Naive thymus-derived CD4-positive, alpha-beta T cell (primary cell): ENCODE measurements at regions not wholly inside any gene's neighbourhood (a gene's known extent, or its start where the extent isn't known, plus 50 kb on each side); places are given as distances from the start of the nearest gene placed in this dataset.

Source experiments
- ATAC-seq: fragments of 150-1000 bp; cut with Tn5 transposase; 2 replicates; pipeline ENCODE4 v1.10.0; 2021; ENCODE audit warnings: mild to moderate bottlenecking, moderate library complexity
- CTCF ChIA-PET: fragments of 350-600 bp; sonication (Branson Sonifier 250); formaldehyde crosslinking; loops from one replicate; lab custom pipeline; 2021; ENCODE audit warnings: antibody characterized with exemption; lab: Charles Lee
- POLR2A ChIA-PET: fragments of 350-600 bp; sonication (Branson Sonifier 250); formaldehyde crosslinking; loops from one replicate; lab custom pipeline; 2021; ENCODE audit warnings: antibody characterized with exemption, inconsistent platforms; lab: Charles Lee
- DNase-seq, 9 donors: peaks; one replicate each; pipeline versions ENCODE4 v3.0.0 to v3.0.0-alpha.2; 2020 to 2022; ENCODE audit warnings: mixed read lengths in 1 of 9
- H3K27ac ChIP-seq: one replicate; pipeline ENCODE4 v1.7.0; 2013; ENCODE audit warnings: mild to moderate bottlenecking, low read depth, low read length, moderate library complexity
- H3K27me3 ChIP-seq, 2 donors: one replicate each; pipeline ENCODE4 v1.7.0; 2013; ENCODE audit warnings: low read length in 2 of 2, mild to moderate bottlenecking in 2 of 2, moderate library complexity in 2 of 2; ENCODE audit not compliant: control insufficient read depth in 2 of 2, insufficient read depth in 2 of 2
- H3K36me3 ChIP-seq, 3 experiments: 1 replicate in 2 of 3; 2 replicates in 1 of 3; pipeline ENCODE4 v1.7.0; 2013; ENCODE audit warnings: low read length in 3 of 3, mild to moderate bottlenecking in 3 of 3, moderate library complexity in 1 of 3; ENCODE audit not compliant: insufficient read depth in 3 of 3, control insufficient read depth in 2 of 3
- H3K4me1 ChIP-seq, 2 donors: one replicate each; pipeline ENCODE4 v1.7.0; 2013; ENCODE audit warnings: low read length in 2 of 2, mild to moderate bottlenecking in 2 of 2, moderate library complexity in 1 of 2; ENCODE audit not compliant: control insufficient read depth in 2 of 2, insufficient read depth in 2 of 2
- H3K4me3 ChIP-seq: 2 replicates; pipeline ENCODE4 v1.7.0; 2013; ENCODE audit warnings: mild to moderate bottlenecking, low read length
- H3K9me3 ChIP-seq, 3 experiments: 1 replicate in 2 of 3; 2 replicates in 1 of 3; pipeline ENCODE4 v1.7.0; 2013; ENCODE audit warnings: low read length in 3 of 3; ENCODE audit not compliant: control insufficient read depth in 2 of 3
- H3K27ac Mint-ChIP-seq, 9 donors: one replicate each; pipeline ENCODE4 v1.8.0; 2020 to 2022; ENCODE audit warnings: mixed read lengths in 9 of 9, mild to moderate bottlenecking in 8 of 9, moderate library complexity in 5 of 9, inconsistent platforms in 2 of 9
- H3K27me3 Mint-ChIP-seq, 5 donors: one replicate each; pipeline ENCODE4 v1.8.0; 2021 to 2022; ENCODE audit warnings: mixed read lengths in 5 of 5, mild to moderate bottlenecking in 1 of 5
- H3K36me3 Mint-ChIP-seq, 5 donors: one replicate each; pipeline ENCODE4 v1.8.0; 2020 to 2022; ENCODE audit warnings: mixed read lengths in 5 of 5, mild to moderate bottlenecking in 3 of 5, inconsistent platforms in 1 of 5
- H3K4me1 Mint-ChIP-seq, 7 donors: one replicate each; pipeline ENCODE4 v1.8.0; 2020 to 2022; ENCODE audit warnings: mixed read lengths in 7 of 7, mild to moderate bottlenecking in 3 of 7, inconsistent platforms in 1 of 7
- H3K4me3 Mint-ChIP-seq, 10 donors: one replicate each; pipeline ENCODE4 v1.8.0; 2020 to 2022; ENCODE audit warnings: mild to moderate bottlenecking in 10 of 10, mixed read lengths in 10 of 10, moderate library complexity in 6 of 10, inconsistent platforms in 2 of 10
- H3K9me3 Mint-ChIP-seq, 11 donors: one replicate each; pipeline ENCODE4 v1.8.0; 2020 to 2022; ENCODE audit warnings: mixed read lengths in 11 of 11, mild to moderate bottlenecking in 4 of 11, inconsistent platforms in 1 of 11, moderate library complexity in 1 of 11
- intact Hi-C, 2 donors: fragments of 100-400 bp; cut with micrococcal nuclease; formaldehyde crosslinking; loops; one replicate each; pipeline ENCODE4 v1.15.1; 2023

DNA sequence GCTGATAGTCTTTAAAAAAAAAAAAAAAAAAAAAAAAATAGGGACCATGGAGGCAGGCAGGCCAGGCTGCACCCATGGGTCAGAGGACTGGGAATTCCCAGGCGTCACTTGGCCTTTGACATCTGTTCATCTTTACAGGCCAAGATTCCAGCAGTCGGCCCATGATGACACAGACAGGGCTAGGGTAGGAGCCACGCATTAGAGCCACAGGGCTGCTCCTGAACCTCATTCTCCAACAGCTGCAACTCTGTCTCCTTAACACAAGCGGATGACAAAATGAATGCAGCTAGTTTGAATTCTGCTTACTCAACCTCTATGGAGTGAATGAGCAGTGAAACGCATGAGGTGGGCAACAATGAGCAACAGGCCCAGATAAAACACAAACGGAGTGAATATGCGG lies 126.4 kb downstream of the LY86 start:
- intact Hi-C loops, result no loop called here
- Histone ChIP-seq H3K4me3 (no peak overlapping the region), H3K9me3 (no peaks in the 10 kb centered on the region), H3K27ac (no peak overlapping the region), H3K27me3 (no peaks in the 10 kb centered on the region), H3K36me3 (no peaks in the 10 kb centered on the region), H3K4me1 (peaks cover 0 to 19% of the 10 kb centered on the region in 2 donors)
- no peak for DNase-seq
- H3K9me3 Mint-ChIP-seq, result no peaks in the 10 kb centered on the region
- peaks cover 13 to 58% (median 36%) of the 10 kb centered on the region in 7 donors for H3K4me1 Mint-ChIP-seq
- CTCF ChIA-PET, result no interaction called here
- H3K4me3 Mint-ChIP-seq, result no peak overlapping the region
- no peaks in the 10 kb centered on the region for H3K36me3 Mint-ChIP-seq
- POLR2A ChIA-PET, result interaction anchor here (0.6 kb wide), 1 partner anchor 8 kb away, joined by 3 read pairs; no protein-coding TSS in a partner anchor
- no peak for ATAC-seq
- H3K27me3 Mint-ChIP-seq, result peaks cover 0 to 20% (median 7%) of the 10 kb centered on the region in 5 donors
- H3K27ac Mint-ChIP-seq, result no peak overlapping the region

DNA sequence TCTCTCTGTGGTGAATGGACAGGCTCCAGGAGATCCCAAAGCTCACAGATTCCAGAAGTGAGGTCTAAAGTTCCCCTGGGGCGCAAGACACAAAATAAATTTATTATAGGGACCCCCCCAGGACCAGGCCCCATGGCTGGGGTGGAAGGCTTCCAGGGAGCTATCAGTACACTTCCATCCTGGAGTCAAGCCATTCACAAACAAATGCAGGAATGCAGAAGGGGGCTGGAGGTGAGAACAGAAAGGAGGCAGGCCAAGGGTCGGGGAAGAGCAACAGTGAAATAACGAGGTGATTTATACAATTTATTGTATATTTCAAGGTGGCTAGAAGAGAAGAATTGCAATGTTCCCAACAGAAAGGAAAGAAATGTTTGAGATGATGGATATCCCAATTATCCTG lies 126.9 kb downstream of the LY86 start:
- Histone ChIP-seq H3K27me3 (no peaks in the 10 kb centered on the region), H3K9me3 (no peaks in the 10 kb centered on the region), H3K4me1 (peaks cover 0 to 19% of the 10 kb centered on the region in 2 donors), H3K27ac (no peak overlapping the region), H3K4me3 (no peak overlapping the region), H3K36me3 (no peaks in the 10 kb centered on the region)
- intact Hi-C loops, result no loop called here
- DNase-seq, result no peak
- ChIA-PET POLR2A (no interaction called here), CTCF (no interaction called here)
- Mint-ChIP-seq H3K9me3 (no peaks in the 10 kb centered on the region), H3K4me1 (peaks cover 13 to 56% (median 34%) of the 10 kb centered on the region in 7 donors), H3K27me3 (peaks cover 0 to 15% (median 7%) of the 10 kb centered on the region in 5 donors), H3K4me3 (no peak overlapping the region), H3K36me3 (no peaks in the 10 kb centered on the region), H3K27ac (no peak overlapping the region)
- no peak for ATAC-seq

DNA sequence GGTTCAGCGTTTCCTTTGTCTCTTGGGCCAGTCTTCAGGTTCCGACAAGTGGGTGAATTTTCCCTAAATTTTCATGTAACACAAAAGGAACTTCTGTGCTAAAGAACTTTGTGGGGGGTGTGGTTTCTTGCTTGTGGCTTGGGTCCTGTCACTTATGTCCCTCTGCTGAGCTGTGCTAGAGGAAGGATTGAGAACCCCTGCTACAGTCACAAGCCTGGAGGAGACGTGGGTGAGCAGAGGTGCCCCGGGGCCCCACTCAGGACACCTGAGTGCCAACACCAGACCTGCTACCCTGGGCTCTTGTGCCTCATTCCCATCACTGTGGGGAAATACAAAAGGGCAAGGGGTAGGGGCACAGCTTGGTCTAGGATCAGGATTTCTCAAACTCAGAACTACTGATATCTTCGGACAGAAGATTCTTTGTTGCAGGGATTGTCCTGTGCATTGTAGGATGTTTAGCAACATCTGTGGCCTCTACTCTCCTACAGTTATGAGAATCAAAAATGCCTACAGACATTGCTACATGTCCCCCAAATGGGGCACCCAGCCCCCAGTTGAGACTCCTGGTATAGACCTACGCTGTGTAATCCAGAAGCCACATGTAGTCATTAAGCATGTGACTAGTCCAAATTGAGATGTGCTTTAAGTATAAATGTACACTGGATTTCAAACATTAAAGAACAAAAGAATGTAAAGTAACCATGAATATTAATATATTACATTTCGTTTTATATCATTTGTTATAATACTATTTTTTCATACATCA lies 128.7 kb downstream of the LY86 start:
- Mint-ChIP-seq H3K4me1 (peaks cover 8 to 51% (median 17%) of the 10 kb centered on the region in 7 donors), H3K36me3 (no peaks in the 10 kb centered on the region), H3K27me3 (peaks cover 0 to 19% (median 0%) of the 10 kb centered on the region in 5 donors), H3K9me3 (no peaks in the 10 kb centered on the region), H3K4me3 (no peak overlapping the region), H3K27ac (no peak overlapping the region)
- intact Hi-C loops, result no loop called here
- Histone ChIP-seq H3K4me3 (no peak overlapping the region), H3K9me3 (no peaks in the 10 kb centered on the region), H3K4me1 (peaks cover 0 to 9% of the 10 kb centered on the region in 2 donors), H3K36me3 (no peaks in the 10 kb centered on the region), H3K27ac (no peak overlapping the region), H3K27me3 (no peaks in the 10 kb centered on the region)
- ChIA-PET POLR2A (interaction anchor here (0.9 kb wide), 1 partner anchor 9 kb away, joined by 3 read pairs; no protein-coding TSS in a partner anchor), CTCF (interaction anchor here (0.6 kb wide), 1 partner anchor 777 kb away, joined by 7 read pairs; no protein-coding TSS in a partner anchor)
- ATAC-seq, result no peak
- no peak for DNase-seq

DNA sequence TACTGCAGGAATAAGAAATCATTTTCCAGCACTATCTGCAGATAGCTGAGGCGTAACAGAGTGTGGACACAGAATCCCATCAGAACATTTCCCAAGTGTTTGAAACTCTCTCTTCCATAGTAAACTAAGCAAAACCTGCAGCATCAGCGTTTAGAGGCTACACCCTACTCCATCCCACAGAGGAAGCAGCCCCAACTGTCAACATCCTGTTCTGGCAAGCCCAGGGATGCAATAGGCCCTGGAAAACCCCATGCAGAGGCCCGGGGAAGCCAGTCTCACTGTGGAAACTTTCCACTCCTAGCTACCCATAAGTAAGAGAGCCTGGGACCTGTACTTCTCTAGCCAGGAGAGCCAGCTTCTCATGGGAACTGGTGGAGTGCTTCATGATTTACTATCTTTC lies 129.4 kb downstream of the LY86 start:
- Histone ChIP-seq H3K4me1 (peaks cover 0 to 2% of the 10 kb centered on the region in 2 donors), H3K27ac (no peak overlapping the region), H3K9me3 (no peaks in the 10 kb centered on the region), H3K4me3 (no peak overlapping the region), H3K36me3 (no peaks in the 10 kb centered on the region), H3K27me3 (no peaks in the 10 kb centered on the region)
- H3K4me3 Mint-ChIP-seq, result peak overlapping the region in 1 of 10 donors; percentile 65
- POLR2A ChIA-PET, result no interaction called here
- peaks cover 0 to 19% (median 0%) of the 10 kb centered on the region in 5 donors for H3K27me3 Mint-ChIP-seq
- intact Hi-C loops, result no loop called here
- H3K4me1 Mint-ChIP-seq, result peaks cover under 1 to 44% (median 9%) of the 10 kb centered on the region in 7 donors
- peak; percentile 72 for ATAC-seq
- no peaks in the 10 kb centered on the region for H3K36me3 Mint-ChIP-seq
- peak overlapping the region in 2 of 9 donors; percentile 28 to 81 for H3K27ac Mint-ChIP-seq
- H3K9me3 Mint-ChIP-seq, result no peaks in the 10 kb centered on the region
- DNase-seq, result no peak
- CTCF ChIA-PET, result no interaction called here

DNA sequence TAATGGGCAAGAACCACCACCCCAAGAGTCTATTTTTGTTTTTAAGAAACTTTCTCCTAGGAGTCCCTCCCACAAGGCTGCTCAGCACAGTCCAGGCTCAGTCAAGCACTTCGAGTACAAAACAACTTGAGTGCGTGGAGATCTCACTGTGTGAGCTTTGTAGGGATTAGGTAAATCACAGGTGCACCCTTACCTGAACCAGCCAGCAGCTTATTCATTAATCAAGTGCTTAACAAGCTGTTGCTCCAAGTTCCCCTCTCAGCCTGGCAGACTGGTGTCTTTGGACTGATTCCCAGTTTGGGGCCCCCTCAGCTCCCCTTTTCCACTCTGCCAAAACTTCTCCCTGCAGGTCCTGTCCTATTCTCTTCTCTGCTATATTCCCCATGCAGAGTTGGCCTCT lies 133.1 kb downstream of the LY86 start:
- Histone ChIP-seq H3K4me1 (peaks cover 0 to 5% of the 10 kb centered on the region in 2 donors), H3K27ac (no peak overlapping the region), H3K27me3 (no peaks in the 10 kb centered on the region), H3K36me3 (no peaks in the 10 kb centered on the region), H3K4me3 (no peak overlapping the region), H3K9me3 (no peaks in the 10 kb centered on the region)
- H3K9me3 Mint-ChIP-seq, result no peaks in the 10 kb centered on the region
- ATAC-seq (no peak), DNase-seq (no peak)
- peaks cover 6 to 45% (median 16%) of the 10 kb centered on the region in 7 donors for H3K4me1 Mint-ChIP-seq
- intact Hi-C loops, result loop anchor here (5.0 kb wide), 2 partner anchors 44 to 1501 kb away; no protein-coding TSS in a partner anchor
- ChIA-PET CTCF (interaction anchor here (0.7 to 2.5 kb wide), 6 partner anchors 361 to 860 kb away, joined by 3 to 13 read pairs (median 4); no protein-coding TSS in a partner anchor), POLR2A (no interaction called here)
- no peak overlapping the region for H3K4me3 Mint-ChIP-seq
- no peaks in the 10 kb centered on the region for H3K36me3 Mint-ChIP-seq
- peak overlapping the region in 1 of 9 donors; percentile 37 for H3K27ac Mint-ChIP-seq
- H3K27me3 Mint-ChIP-seq, result peaks cover 0 to 32% (median 0%) of the 10 kb centered on the region in 5 donors

DNA sequence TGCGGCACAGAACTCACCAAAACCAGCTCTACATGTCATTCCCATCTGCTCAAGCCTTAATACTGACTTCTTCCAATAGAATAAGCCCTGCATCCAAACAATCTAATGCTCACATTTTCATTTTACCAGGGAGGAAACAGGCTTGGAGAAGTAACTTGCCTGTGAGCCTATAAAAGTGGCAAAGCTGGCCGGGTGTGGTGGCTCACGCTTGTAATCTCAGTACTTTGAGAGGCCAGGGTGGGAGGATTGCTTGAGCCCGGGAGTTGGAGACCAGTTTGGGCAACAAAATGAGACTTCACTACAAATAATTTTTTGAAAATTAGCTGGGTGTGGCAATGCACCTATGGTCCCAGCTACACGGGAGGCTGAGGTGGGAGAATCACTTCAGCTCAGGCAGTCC lies 133.7 kb downstream of the LY86 start:
- intact Hi-C loops, result loop anchor here (5.0 kb wide), 2 partner anchors 45 to 1500 kb away; no protein-coding TSS in a partner anchor
- peaks cover 0 to 5% of the 10 kb centered on the region in 2 donors for H3K4me1 ChIP-seq
- Mint-ChIP-seq H3K9me3 (no peaks in the 10 kb centered on the region), H3K27me3 (peaks cover 0 to 38% (median 0%) of the 10 kb centered on the region in 5 donors), H3K36me3 (no peaks in the 10 kb centered on the region), H3K27ac (peak overlapping the region in 1 of 9 donors; percentile 37), H3K4me1 (peaks cover 6 to 41% (median 16%) of the 10 kb centered on the region in 7 donors), H3K4me3 (no peak overlapping the region)
- H3K4me3 ChIP-seq, result no peak overlapping the region
- DNase-seq (no peak), ATAC-seq (no peak)
- ChIA-PET CTCF (interaction anchor here (0.7 to 2.5 kb wide), 4 partner anchors 16 to 859 kb away, joined by 3 to 13 read pairs (median 4); no protein-coding TSS in a partner anchor), POLR2A (no interaction called here)
- H3K36me3 ChIP-seq, result no peaks in the 10 kb centered on the region
- no peak overlapping the region for H3K27ac ChIP-seq
- H3K27me3 ChIP-seq, result no peaks in the 10 kb centered on the region
- H3K9me3 ChIP-seq, result no peaks in the 10 kb centered on the region
